IMR-90 (cell line): ENCODE measurements at regions not wholly inside any gene's neighbourhood (a gene's known extent, or its start where the extent isn't known, plus 50 kb on each side); places are given as distances from the start of the nearest gene placed in this dataset.

Experiments
- ATAC-seq: fragments of 200-7000 bp; cut with Tn5 transposase; 2 replicates; pipeline ENCODE4 v1.9.1; 2020; ENCODE audit warnings: low read depth, mild to moderate bottlenecking, moderate library complexity
- BruUV-seq: library from RNA; stranded (reverse); fragments of 400-500 nt; replicated peaks from 2 replicates; lab custom pipeline; 2021; lab: Mats Ljungman, UMichigan
- CTCF ChIA-PET: fragments of 300-600 bp; formaldehyde crosslinking; extraction: SDS; loops from one replicate; lab custom pipeline; 2021; ENCODE audit warnings: antibody characterized with exemption; lab: Yijun Ruan, JAX
- POLR2A ChIA-PET: fragments of 300-600 bp; sonication (Branson Sonifier 250); formaldehyde crosslinking; loops from one replicate; lab custom pipeline; 2022; ENCODE audit warnings: antibody characterized with exemption; ENCODE audit not compliant: unreplicated experiment; lab: Charles Lee
- DNase-seq: peaks from one replicate; pipeline ENCODE4 v3.0.0; 2013
- H2AFZ ChIP-seq: replicated peaks from 2 replicates; pipeline ENCODE3; 2013; ENCODE audit warnings: low read length, mild to moderate bottlenecking; ENCODE audit not compliant: poor library complexity
- H2AK5ac ChIP-seq: 2 replicates; pipeline ENCODE4 v1.6.1; 2013; ENCODE audit warnings: low read depth, low read length, inconsistent platforms
- H2AK9ac ChIP-seq: replicated peaks from 2 replicates; pipeline ENCODE3; 2013; ENCODE audit warnings: mild to moderate bottlenecking, low read depth, low read length, moderate library complexity; ENCODE audit not compliant: poor library complexity
- H2BK120ac ChIP-seq: 2 replicates; pipeline ENCODE4 v1.6.1; 2013; ENCODE audit warnings: low read depth, low read length, inconsistent platforms
- H2BK15ac ChIP-seq: 3 replicates; pipeline ENCODE4 v1.6.1; 2013; ENCODE audit warnings: low read depth, low read length, inconsistent platforms
- H2BK20ac ChIP-seq: 2 replicates; pipeline ENCODE4 v1.6.1; 2013; ENCODE audit warnings: low read depth, mild to moderate bottlenecking, inconsistent platforms, low read length, moderate library complexity
- H2BK5ac ChIP-seq: 2 replicates; pipeline ENCODE4 v1.6.1; 2013; ENCODE audit warnings: mild to moderate bottlenecking, low read depth, low read length, inconsistent platforms; ENCODE audit not compliant: poor library complexity, severe bottlenecking
- H3K14ac ChIP-seq: replicated peaks from 2 replicates; pipeline ENCODE4 v1.6.1; 2013; ENCODE audit warnings: low read depth, low read length, inconsistent platforms
- H3K18ac ChIP-seq: 2 replicates; pipeline ENCODE4 v1.6.1; 2013; ENCODE audit warnings: low read depth, low read length, control low read depth
- H3K23ac ChIP-seq: 2 replicates; pipeline ENCODE4 v1.6.1; 2013; ENCODE audit warnings: low read depth, low read length, inconsistent platforms
- H3K27ac ChIP-seq: 2 replicates; pipeline ENCODE4 v1.5.1; 2013; ENCODE audit warnings: mild to moderate bottlenecking, control low read depth, low read length; ENCODE audit not compliant: insufficient read depth
- H3K27me3 ChIP-seq: 2 replicates; pipeline ENCODE4 v1.6.1; 2013; ENCODE audit warnings: low read length; ENCODE audit not compliant: control insufficient read depth, insufficient read depth
- H3K36me3 ChIP-seq: 2 replicates; pipeline ENCODE4 v1.6.1; 2013; ENCODE audit warnings: low read length, mixed read lengths; ENCODE audit not compliant: control insufficient read depth, insufficient read depth
- H3K4ac ChIP-seq: 2 replicates; pipeline ENCODE4 v1.6.1; 2013; ENCODE audit warnings: low read depth, low read length, inconsistent platforms
- H3K4me1 ChIP-seq: 2 replicates; pipeline ENCODE4 v1.6.1; 2013; ENCODE audit warnings: low read length, mixed read lengths; ENCODE audit not compliant: control insufficient read depth, insufficient read depth
- H3K4me2 ChIP-seq: 2 replicates; pipeline ENCODE4 v1.6.1; 2013; ENCODE audit warnings: low read depth, mild to moderate bottlenecking, control low read depth, low read length, moderate library complexity
- H3K4me3 ChIP-seq: 2 replicates; pipeline ENCODE4 v1.5.1; 2013; ENCODE audit warnings: low read depth, mild to moderate bottlenecking, control low read depth, low read length, moderate library complexity; ENCODE audit not compliant: insufficient read depth
- H3K56ac ChIP-seq: 2 replicates; pipeline ENCODE4 v1.6.1; 2013; ENCODE audit warnings: low read length, inconsistent platforms; ENCODE audit not compliant: insufficient read depth; ENCODE audit errors: extremely low read depth
- H3K79me1 ChIP-seq, 2 experiments: 2 replicates each; pipeline ENCODE4 v1.6.1; 2013; ENCODE audit warnings: low read length in 2 of 2, inconsistent platforms in 1 of 2, low read depth in 1 of 2
- H3K9ac ChIP-seq: 2 replicates; pipeline ENCODE4 v1.6.1; 2013; ENCODE audit warnings: low read depth, low read length, control low read depth
- H3K9me1 ChIP-seq: 2 replicates; pipeline ENCODE4 v1.6.1; 2013; ENCODE audit warnings: low read length, inconsistent platforms; ENCODE audit not compliant: insufficient read depth
- H3K9me3 ChIP-seq: 2 replicates; pipeline ENCODE4 v1.6.1; 2013; ENCODE audit warnings: low read length; ENCODE audit not compliant: control insufficient read depth, insufficient read depth
- H4K20me1 ChIP-seq: 2 replicates; pipeline ENCODE4 v1.6.1; 2013; ENCODE audit warnings: low read length, inconsistent platforms; ENCODE audit not compliant: insufficient read depth
- H4K5ac ChIP-seq: 2 replicates; pipeline ENCODE4 v1.6.1; 2013; ENCODE audit warnings: mild to moderate bottlenecking, low read depth, low read length, control low read depth
- H4K8ac ChIP-seq, 2 experiments: 2 replicates each; pipeline ENCODE4 v1.6.1; 2013; ENCODE audit warnings: low read depth in 2 of 2, low read length in 2 of 2, control low read depth in 1 of 2, inconsistent platforms in 1 of 2
- H4K91ac ChIP-seq: 2 replicates; pipeline ENCODE4 v1.6.1; 2013; ENCODE audit warnings: low read depth, low read length, inconsistent platforms; ENCODE audit not compliant: insufficient read depth
- CEBPB ChIP-seq: IDR thresholded peaks from 2 replicates; pipeline ENCODE4 v1.6.1; 2012; ENCODE audit warnings: low read depth, low read length, improper control_type of control experiment
- CHD1 ChIP-seq: IDR thresholded peaks from 2 replicates; pipeline ENCODE4 v1.6.1; 2012; ENCODE audit warnings: low read depth, low read length, improper control_type of control experiment
- CTCF ChIP-seq: conservative IDR thresholded peaks from 2 replicates; pipeline ENCODE4 v1.5.1; 2012; ENCODE audit warnings: mild to moderate bottlenecking, low read depth, low read length, improper control_type of control experiment
- MAZ ChIP-seq: IDR thresholded peaks from 2 replicates; pipeline ENCODE4 v1.6.1; 2012; ENCODE audit warnings: low read depth, mild to moderate bottlenecking, low read length, improper control_type of control experiment, moderate library complexity, borderline replicate concordance
- NFE2L2 ChIP-seq: fragments of 150-350 bp; IDR thresholded peaks from 2 replicates; pipeline ENCODE4 v1.6.1; 2016; ENCODE audit warnings: low read depth, mild to moderate bottlenecking, low read length
- RCOR1 ChIP-seq: IDR thresholded peaks from 2 replicates; pipeline ENCODE4 v1.6.1; 2012; ENCODE audit warnings: mild to moderate bottlenecking, low read length, improper control_type of control experiment; ENCODE audit not compliant: insufficient replicate concordance
- RFX5 ChIP-seq: IDR thresholded peaks from 2 replicates; pipeline ENCODE4 v1.8.0; 2012; ENCODE audit warnings: low read depth, mild to moderate bottlenecking, low read length, moderate library complexity
- WGBS, 2 experiments: methylation state at CpG; one replicate each; pipeline versions ENCODE4 v1.1.5 to v1.1.7; 2013; ENCODE audit warnings: missing lambda C conversion rate in 2 of 2; ENCODE audit not compliant: insufficient read length in 1 of 2; ENCODE audit errors: extremely low coverage in 2 of 2; 5-methylcytosine and 5-hydroxymethylcytosine counted together
- dilution Hi-C: fragments of 300-500 bp; cut with HindIII; formaldehyde crosslinking; loops from one replicate; pipeline ENCODE4 v1.14.3; 2018; ENCODE audit warnings: low sequenced_read_pairs; ENCODE audit not compliant: unreplicated experiment
- in situ Hi-C: fragments of 300-500 bp; cut with MboI; formaldehyde crosslinking; loops from 3 replicates; pipeline ENCODE4 v1.14.3; 2019; ENCODE audit warnings: low sequenced_read_pairs, inconsistent platforms, mixed read lengths
- intact Hi-C: fragments of 100-400 bp; cut with micrococcal nuclease; formaldehyde crosslinking; loops from 2 replicates; pipeline ENCODE4 v1.10.0; 2022

GRCh38 chr13:40126306-40127085 lies 471.0 kb downstream of the COG6 start:
- Histone ChIP-seq H2BK5ac (no peak overlapping the region), H2AK5ac (no peak overlapping the region), H3K14ac (no peak overlapping the region), H4K20me1 (no peaks in the 10 kb centered on the region), H2AK9ac (no peak overlapping the region), H3K9me3 (peaks cover 4% of the 10 kb centered on the region; the same call in 1 of the 2 replicates), H3K9me1 (no peaks in the 10 kb centered on the region), H3K4me3 (no peak overlapping the region), H2BK120ac (no peak overlapping the region), H4K91ac (no peak overlapping the region), H3K4me1 (no peaks in the 10 kb centered on the region), H3K56ac (no peak overlapping the region), H3K27ac (no peak overlapping the region), H3K9ac (no peak overlapping the region), H4K8ac (no peak overlapping the region), H3K18ac (no peak overlapping the region), H3K36me3 (no peaks in the 10 kb centered on the region), H2BK15ac (no peak overlapping the region), H2BK20ac (no peak overlapping the region), H4K5ac (no peak overlapping the region), H3K27me3 (no peaks in the 10 kb centered on the region), H3K23ac (no peak overlapping the region), H2AFZ (no peak overlapping the region), H3K4ac (no peak overlapping the region), H3K4me2 (no peak overlapping the region), H3K79me1 (no peaks in the 10 kb centered on the region)
- in situ Hi-C loops, result no loop called here
- no TSS peak for BruUV-seq
- CTCF ChIA-PET, result interaction anchor here (0.7 kb wide), 1 partner anchor 190 kb away, joined by 3 read pairs; no protein-coding TSS in a partner anchor
- WGBS, 2 experiments, result 80% methylated on average over 1 of the region's 7 CpGs; no CpG with 5 or more reads in 1 of the 2 experiments
- dilution Hi-C loops, result no loop called here
- TF ChIP-seq CTCF, result no peak
- no peak for TF ChIP-seq NFE2L2
- TF ChIP-seq CHD1, result no peak
- TF ChIP-seq CEBPB, result no peak
- no peak for TF ChIP-seq RFX5
- no peak for TF ChIP-seq MAZ
- TF ChIP-seq RCOR1, result no peak
- ATAC-seq (no peak), DNase-seq (no peak)
- POLR2A ChIA-PET, result no interaction called here
- intact Hi-C loops, result no loop called here
